H1 (cell line): ENCODE measurements at regions not wholly inside any gene's neighbourhood (a gene's known extent, or its start where the extent isn't known, plus 50 kb on each side); places are given as distances from the start of the nearest gene placed in this dataset.

Source experiments
- CTCF ChIA-PET: fragments of 300-600 bp; sonication (Branson Sonifier 250); formaldehyde crosslinking; loops from one replicate; lab custom pipeline; 2021; ENCODE audit not compliant: partially characterized antibody; lab: Charles Lee
- POLR2A ChIA-PET: fragments of 300-600 bp; sonication (Branson Sonifier 250); formaldehyde crosslinking; loops from one replicate; lab custom pipeline; 2021; ENCODE audit warnings: inconsistent platforms; ENCODE audit not compliant: partially characterized antibody; lab: Charles Lee
- DNase-seq, 2 experiments: peaks; one replicate each; pipeline versions ENCODE4 v3.0.0 to v3.0.0-alpha.2; 2010 to 2022; ENCODE audit warnings: low spot score in 2 of 2, low read depth in 1 of 2, mixed read lengths in 1 of 2
- FAIRE-seq: peaks from 2 replicates; lab custom pipeline; 2011; peaks lifted over from hg19 to GRCh38; lab: Jason Lieb, UNC
- H2AFZ ChIP-seq: 2 replicates; pipeline ENCODE4 v1.8.1; 2012; ENCODE audit warnings: low read length, inconsistent platforms
- H2AK5ac ChIP-seq: 2 replicates; pipeline ENCODE4 v1.6.1; 2013; ENCODE audit warnings: low read depth, low read length
- H2BK120ac ChIP-seq: replicated peaks from 2 replicates; pipeline ENCODE3; 2013; ENCODE audit warnings: low read depth, low read length, inconsistent platforms
- H2BK12ac ChIP-seq: 2 replicates; pipeline ENCODE4 v1.6.1; 2013; ENCODE audit warnings: low read depth, low read length
- H2BK15ac ChIP-seq: 2 replicates; pipeline ENCODE4 v1.6.1; 2013; ENCODE audit warnings: low read length
- H2BK20ac ChIP-seq: 2 replicates; pipeline ENCODE4 v1.6.1; 2013; ENCODE audit warnings: low read length
- H2BK5ac ChIP-seq: 2 replicates; pipeline ENCODE4 v1.6.1; 2013; ENCODE audit warnings: low read depth, low read length
- H3K14ac ChIP-seq: 2 replicates; pipeline ENCODE4 v1.6.1; 2013; ENCODE audit warnings: inconsistent platforms; ENCODE audit not compliant: insufficient read length
- H3K18ac ChIP-seq: 2 replicates; pipeline ENCODE4 v1.6.1; 2013; ENCODE audit warnings: low read length; ENCODE audit errors: extremely low read depth
- H3K23ac ChIP-seq: 2 replicates; pipeline ENCODE4 v1.6.1; 2013; ENCODE audit warnings: inconsistent platforms; ENCODE audit not compliant: insufficient read length
- H3K23me2 ChIP-seq: 2 replicates; pipeline ENCODE4 v1.6.1; 2013; ENCODE audit warnings: low read depth, low read length
- H3K27ac ChIP-seq: 2 replicates; pipeline ENCODE4 v1.6.1; 2011; ENCODE audit warnings: low read depth, low read length, inconsistent platforms
- H3K27me3 ChIP-seq, 4 experiments: replicated peaks in 1 of 4; 1 replicate in 1 of 4; 2 replicates in 3 of 4; pipeline versions ENCODE4 v1.6.1 to v1.8.1; 2011 to 2013; ENCODE audit warnings: low read length in 3 of 4, mild to moderate bottlenecking in 3 of 4, inconsistent platforms in 2 of 4, mixed read lengths in 2 of 4, moderate library complexity in 1 of 4; ENCODE audit not compliant: control insufficient read depth in 3 of 4, insufficient read depth in 3 of 4; ENCODE audit errors: extremely low read depth in 1 of 4
- H3K36me3 ChIP-seq, 4 experiments: 2 replicates each; pipeline versions ENCODE4 v1.6.1 to v1.8.1; 2011 to 2013; ENCODE audit warnings: mild to moderate bottlenecking in 4 of 4, low read length in 3 of 4, moderate library complexity in 2 of 4, control low read depth in 1 of 4, inconsistent platforms in 1 of 4; ENCODE audit not compliant: insufficient read depth in 4 of 4, control insufficient read depth in 2 of 4
- H3K4ac ChIP-seq: replicated peaks from 2 replicates; pipeline ENCODE3; 2013; ENCODE audit warnings: low read length, low read depth, mixed read lengths, inconsistent platforms; ENCODE audit not compliant: insufficient read length
- H3K4me1 ChIP-seq, 4 experiments: replicated peaks in 1 of 4; 1 replicate in 1 of 4; 2 replicates in 3 of 4; pipeline versions ENCODE4 v1.6.1 to v1.8.1; 2011 to 2013; ENCODE audit warnings: low read length in 3 of 4, inconsistent platforms in 2 of 4, mixed read lengths in 1 of 4; ENCODE audit not compliant: insufficient read depth in 4 of 4, control insufficient read depth in 3 of 4
- H3K4me2 ChIP-seq, 2 experiments: 2 replicates each; pipeline versions ENCODE4 v1.6.1 to v1.8.1; 2011 to 2013; ENCODE audit warnings: low read depth in 2 of 2, low read length in 2 of 2, control low read depth in 1 of 2, inconsistent platforms in 1 of 2, mild to moderate bottlenecking in 1 of 2; ENCODE audit not compliant: insufficient read depth in 1 of 2
- H3K4me3 ChIP-seq, 4 experiments: fragments of 200-600, 300-600 bp in 1 of 4; sonication (generic), shearing (Covaris generic), sonication (Bioruptor Twin) in 1 of 4; 2 replicates each; pipeline versions ENCODE4 v1.5.1 to v1.8.1; 2011 to 2016; ENCODE audit warnings: low read length in 4 of 4, low read depth in 3 of 4, control low read depth in 2 of 4, inconsistent platforms in 2 of 4, mild to moderate bottlenecking in 2 of 4, mixed read lengths in 1 of 4, moderate library complexity in 1 of 4; ENCODE audit not compliant: insufficient read depth in 2 of 4; ENCODE audit errors: extremely low read depth in 1 of 4
- H3K56ac ChIP-seq: replicated peaks from 2 replicates; pipeline ENCODE3; 2013; ENCODE audit warnings: low read depth, mild to moderate bottlenecking, mixed read lengths, low read length, inconsistent platforms; ENCODE audit not compliant: insufficient read length
- H3K79me1 ChIP-seq: 2 replicates; pipeline ENCODE4 v1.6.1; 2013; ENCODE audit warnings: low read depth, low read length, control low read depth
- H3K79me2 ChIP-seq, 2 experiments: 2 replicates each; pipeline versions ENCODE4 v1.6.1 to v1.8.1; 2012 to 2013; ENCODE audit warnings: low read length in 2 of 2, mild to moderate bottlenecking in 2 of 2, inconsistent platforms in 1 of 2; ENCODE audit not compliant: insufficient read depth in 2 of 2, control insufficient read depth in 1 of 2
- H3K9ac ChIP-seq, 4 experiments: replicated peaks in 1 of 4; 1 replicate in 1 of 4; 2 replicates in 3 of 4; pipeline versions ENCODE4 v1.6.1 to v1.8.1; 2011 to 2013; ENCODE audit warnings: low read depth in 3 of 4, low read length in 3 of 4, control low read depth in 2 of 4, mild to moderate bottlenecking in 2 of 4, moderate library complexity in 2 of 4, inconsistent platforms in 1 of 4; ENCODE audit errors: extremely low read depth in 1 of 4
- H3K9me3 ChIP-seq, 2 experiments: 2 replicates each; pipeline versions ENCODE4 v1.6.1 to v1.8.1; 2012 to 2013; ENCODE audit warnings: mild to moderate bottlenecking in 2 of 2, moderate library complexity in 2 of 2, control low read depth in 1 of 2, inconsistent platforms in 1 of 2, low read depth in 1 of 2, low read length in 1 of 2, mixed read lengths in 1 of 2; ENCODE audit not compliant: insufficient read depth in 2 of 2
- H4K20me1 ChIP-seq, 2 experiments: replicated peaks in 1 of 2; 2 replicates each; pipeline versions ENCODE3 to v1.8.1; 2011 to 2013; ENCODE audit warnings: inconsistent platforms in 2 of 2, low read length in 2 of 2, mild to moderate bottlenecking in 1 of 2; ENCODE audit not compliant: insufficient read depth in 2 of 2, control insufficient read depth in 1 of 2
- H4K5ac ChIP-seq: 2 replicates; pipeline ENCODE4 v1.6.1; 2013; ENCODE audit warnings: low read length, low read depth, mixed read lengths, inconsistent platforms; ENCODE audit not compliant: insufficient read length
- H4K8ac ChIP-seq: 2 replicates; pipeline ENCODE4 v1.8.0; 2013; ENCODE audit warnings: mild to moderate bottlenecking, moderate library complexity, low read length, inconsistent platforms; ENCODE audit not compliant: insufficient read depth; ENCODE audit errors: extremely low read depth
- H4K91ac ChIP-seq: replicated peaks from 2 replicates; pipeline ENCODE3; 2013; ENCODE audit warnings: low read length, mixed read lengths, inconsistent platforms; ENCODE audit not compliant: insufficient read length
- RAD21 ChIP-seq, 2 experiments: IDR thresholded peaks in 1 of 2; conservative IDR thresholded peaks in 1 of 2; 2 replicates each; pipeline ENCODE4 v1.6.1; 2011; ENCODE audit warnings: low read depth in 2 of 2, low read length in 2 of 2, improper control_type of control experiment in 1 of 2, inconsistent platforms in 1 of 2, mild to moderate bottlenecking in 1 of 2, moderate library complexity in 1 of 2
- RBBP5 ChIP-seq: IDR thresholded peaks from 2 replicates; pipeline ENCODE4 v1.7.1; 2012; ENCODE audit warnings: low read depth, mild to moderate bottlenecking, inconsistent platforms, low read length, moderate library complexity, borderline replicate concordance
- WGBS, 2 experiments: shearing (Covaris generic) in 1 of 2; methylation state at CpG; one replicate each; pipeline versions ENCODE4 v1.1.6 to v1.1.7; 2013 to 2015; ENCODE audit warnings: low lambda C conversion rate in 2 of 2, mixed read lengths in 2 of 2, inconsistent platforms in 1 of 2, low coverage in 1 of 2, missing lambda C conversion rate in 1 of 2; ENCODE audit not compliant: insufficient replicate concordance in 2 of 2, insufficient coverage in 1 of 2, insufficient read length in 1 of 2; ENCODE audit errors: extremely low coverage in 1 of 2, missing lambda C conversion rate in 1 of 2; 5-methylcytosine and 5-hydroxymethylcytosine counted together

DNA sequence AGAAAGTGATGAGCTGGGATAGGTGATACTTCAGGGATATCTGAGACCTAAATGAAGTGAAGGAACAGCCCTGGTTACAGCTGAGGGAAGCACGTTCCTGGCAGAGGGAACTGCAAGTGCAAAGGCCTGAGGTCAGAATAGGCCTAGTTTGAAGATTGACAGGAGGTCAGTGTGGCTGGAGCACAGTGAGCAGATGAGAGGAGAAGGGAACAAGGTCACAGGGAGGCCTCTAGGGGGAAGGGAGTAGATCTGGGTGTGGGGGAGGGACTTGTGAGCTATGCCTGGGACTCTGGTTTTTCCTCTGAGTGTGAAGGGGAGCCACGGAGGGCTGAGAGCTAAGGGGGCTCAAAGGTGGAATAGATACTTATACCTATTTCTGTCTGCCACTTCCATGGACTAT is 736.4 kb downstream of the MATN1 start:
- Histone ChIP-seq H3K23ac (no peak overlapping the region), H4K91ac (no peak overlapping the region), H4K20me1 (no peaks in the 10 kb centered on the region), H2BK120ac (no peak overlapping the region), H2AK5ac (no peak overlapping the region), H3K36me3 (no peaks in the 10 kb centered on the region), H3K4me1 (peaks cover 0 to 8% (median 2%) of the 10 kb centered on the region in 4 experiments; a peak in 6 of 7 replicates), H3K4ac (no peak overlapping the region), H2AFZ (no peak overlapping the region), H3K79me2 (no peaks in the 10 kb centered on the region), H3K27me3 (no peaks in the 10 kb centered on the region), H3K18ac (no peak overlapping the region), H3K4me2 (no peak overlapping the region), H3K79me1 (no peaks in the 10 kb centered on the region), H2BK20ac (no peak overlapping the region; the same call in 1 of the 2 replicates), H4K8ac (no peak overlapping the region), H2BK5ac (no peak overlapping the region; the same call in 1 of the 2 replicates), H4K5ac (no peak overlapping the region), H3K23me2 (no peaks in the 10 kb centered on the region), H3K4me3 (no peak overlapping the region), H3K9me3 (no peaks in the 10 kb centered on the region), H2BK15ac (no peak overlapping the region), H3K9ac (no peak overlapping the region), H3K14ac (no peak overlapping the region), H3K56ac (no peak overlapping the region), H3K27ac (no peak overlapping the region), H2BK12ac (0 out of 2 replicates have a peak overlapping the region, but pooled peaks have one; percentile 13)
- DNase-seq: peak in 1 of 2 experiments; percentile 42
- TF ChIP-seq RAD21 (IDR thresholded peaks at IDR 0.05 in 1 of 2, conservative IDR thresholded peaks at IDR 0.05 in 1 of 2; ENCODE audit: low read depth in 2 of 2, low read length in 2 of 2): peak; percentile 13 to 20; a peak in 1 of 4 replicates
- TF ChIP-seq RBBP5: no peak
- POLR2A ChIA-PET: no interaction called here
- CTCF ChIA-PET: interaction anchor here (0.5 to 1.3 kb wide), 8 partner anchors 14 to 101 kb away, joined by 3 read pairs; no protein-coding TSS in a partner anchor
- no peak for FAIRE-seq
- WGBS, 2 experiments: 68% methylated on average over 2 of the region's 2 CpGs; no CpG with 5 or more reads in 1 of the 2 experiments
